ENCODE measurements at regions not wholly inside any gene's neighbourhood (a gene's known extent, or its start where the extent isn't known, plus 50 kb on each side); places are given as distances from the start of the nearest gene placed in this dataset.
A peak's percentile ranks its signal among the peaks of the same experiment; 100 is the strongest.

DNA sequence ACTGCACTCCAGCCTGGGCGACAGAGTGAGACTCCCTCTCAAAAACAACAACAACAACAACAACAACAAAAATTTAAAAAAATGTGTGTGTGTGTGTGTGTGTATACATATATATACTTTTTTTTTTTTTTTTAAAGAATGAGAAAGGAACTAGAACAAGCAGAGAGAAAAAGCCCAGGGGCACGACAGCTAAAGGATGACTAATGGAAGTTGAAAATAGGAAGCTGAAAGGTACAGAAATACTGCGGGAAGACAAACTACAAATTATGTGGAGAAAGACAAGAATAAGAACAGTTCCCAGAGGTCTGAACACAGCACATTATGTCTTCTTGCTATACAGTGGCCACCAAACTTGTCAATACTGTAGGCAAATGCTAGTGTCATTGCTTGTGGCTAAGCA, 141.9 kb upstream of the PRSS1 start:
- DNase-seq = no peak
- peaks cover 2% of the 10 kb centered on the region for H3K4me1 ChIP-seq (ENCODE audit: low read depth)
- TF ChIP-seq, protein P1, sequence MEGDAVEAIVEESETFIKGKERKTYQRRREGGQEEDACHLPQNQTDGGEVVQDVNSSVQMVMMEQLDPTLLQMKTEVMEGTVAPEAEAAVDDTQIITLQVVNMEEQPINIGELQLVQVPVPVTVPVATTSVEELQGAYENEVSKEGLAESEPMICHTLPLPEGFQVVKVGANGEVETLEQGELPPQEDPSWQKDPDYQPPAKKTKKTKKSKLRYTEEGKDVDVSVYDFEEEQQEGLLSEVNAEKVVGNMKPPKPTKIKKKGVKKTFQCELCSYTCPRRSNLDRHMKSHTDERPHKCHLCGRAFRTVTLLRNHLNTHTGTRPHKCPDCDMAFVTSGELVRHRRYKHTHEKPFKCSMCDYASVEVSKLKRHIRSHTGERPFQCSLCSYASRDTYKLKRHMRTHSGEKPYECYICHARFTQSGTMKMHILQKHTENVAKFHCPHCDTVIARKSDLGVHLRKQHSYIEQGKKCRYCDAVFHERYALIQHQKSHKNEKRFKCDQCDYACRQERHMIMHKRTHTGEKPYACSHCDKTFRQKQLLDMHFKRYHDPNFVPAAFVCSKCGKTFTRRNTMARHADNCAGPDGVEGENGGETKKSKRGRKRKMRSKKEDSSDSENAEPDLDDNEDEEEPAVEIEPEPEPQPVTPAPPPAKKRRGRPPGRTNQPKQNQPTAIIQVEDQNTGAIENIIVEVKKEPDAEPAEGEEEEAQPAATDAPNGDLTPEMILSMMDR (IDR thresholded peaks at IDR 0.05) = no peak
- ATAC-seq = no peak
- intact Hi-C loops (cut with DNase I, micrococcal nuclease) = loop anchor here in 1 of 2 donors (10.0 kb wide), 1 partner anchor 177 kb away; no protein-coding TSS in a partner anchor
- no peaks in the 10 kb centered on the region for H3K9me3 ChIP-seq
- H3K4me3 ChIP-seq = no peak overlapping the region
- no peaks in the 10 kb centered on the region for H3K36me3 ChIP-seq (ENCODE audit: low read depth)

DNA sequence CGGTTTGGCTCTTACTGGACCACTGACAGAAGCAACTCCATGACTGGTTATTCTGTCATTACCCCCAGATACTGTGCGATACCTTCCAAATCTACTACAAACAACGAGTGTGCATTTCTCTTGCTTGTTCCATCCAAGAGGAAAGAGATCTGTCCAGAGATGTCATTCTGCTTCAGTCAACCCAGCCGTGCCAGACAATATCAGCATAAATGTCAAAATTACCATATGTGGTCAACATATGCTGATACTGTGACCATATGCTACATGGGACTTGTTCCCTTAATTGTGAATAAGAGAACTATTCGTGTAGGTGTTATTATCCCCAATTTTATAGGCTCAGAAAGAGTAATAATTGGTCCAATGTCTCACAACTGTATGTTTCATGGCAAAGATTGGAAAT, 143.2 kb upstream of the PRSS1 start:
- Histone ChIP-seq H3K36me3 (ENCODE audit: low read depth) (no peaks in the 10 kb centered on the region), H3K4me3 (no peak overlapping the region), H3K4me1 (ENCODE audit: low read depth) (peaks cover 2% of the 10 kb centered on the region), H3K9me3 (no peaks in the 10 kb centered on the region)
- TF ChIP-seq, protein P1 (IDR thresholded peaks at IDR 0.05) = no peak
- intact Hi-C loops (cut with DNase I, micrococcal nuclease) = loop anchor here in 1 of 2 donors (10.0 kb wide), 1 partner anchor 179 kb away; no protein-coding TSS in a partner anchor
- ATAC-seq = no peak
- no peak for DNase-seq

DNA sequence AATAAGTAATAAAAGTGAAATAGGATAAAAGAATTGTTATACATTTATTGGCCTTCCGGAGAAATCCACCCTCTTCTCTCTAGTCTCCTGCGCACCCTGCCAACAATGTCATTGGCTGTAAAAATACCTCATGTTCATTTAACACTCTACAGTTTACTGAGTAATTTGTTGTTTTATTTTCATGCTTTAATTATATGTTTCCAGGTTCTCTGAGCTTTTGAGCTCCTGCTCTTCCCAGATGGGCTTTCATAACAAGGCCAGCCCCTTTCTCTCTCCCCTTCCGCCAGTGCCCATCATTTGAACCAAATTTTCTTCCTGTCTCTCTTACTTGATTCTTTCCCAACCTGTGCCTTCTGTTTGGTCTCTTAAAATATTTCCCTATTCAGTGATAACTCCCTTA, 144.6 kb upstream of the PRSS1 start:
- no peak for ATAC-seq
- Histone ChIP-seq H3K4me3 (no peak overlapping the region), H3K9me3 (no peaks in the 10 kb centered on the region), H3K36me3 (ENCODE audit: low read depth) (no peaks in the 10 kb centered on the region), H3K4me1 (ENCODE audit: low read depth) (peaks cover 2% of the 10 kb centered on the region)
- TF ChIP-seq, protein P1 (IDR thresholded peaks at IDR 0.05) = no peak
- intact Hi-C loops (cut with DNase I, micrococcal nuclease) = loop anchor here in 1 of 2 donors (10.0 kb wide), 1 partner anchor 180 kb away; no protein-coding TSS in a partner anchor
- DNase-seq = no peak

DNA sequence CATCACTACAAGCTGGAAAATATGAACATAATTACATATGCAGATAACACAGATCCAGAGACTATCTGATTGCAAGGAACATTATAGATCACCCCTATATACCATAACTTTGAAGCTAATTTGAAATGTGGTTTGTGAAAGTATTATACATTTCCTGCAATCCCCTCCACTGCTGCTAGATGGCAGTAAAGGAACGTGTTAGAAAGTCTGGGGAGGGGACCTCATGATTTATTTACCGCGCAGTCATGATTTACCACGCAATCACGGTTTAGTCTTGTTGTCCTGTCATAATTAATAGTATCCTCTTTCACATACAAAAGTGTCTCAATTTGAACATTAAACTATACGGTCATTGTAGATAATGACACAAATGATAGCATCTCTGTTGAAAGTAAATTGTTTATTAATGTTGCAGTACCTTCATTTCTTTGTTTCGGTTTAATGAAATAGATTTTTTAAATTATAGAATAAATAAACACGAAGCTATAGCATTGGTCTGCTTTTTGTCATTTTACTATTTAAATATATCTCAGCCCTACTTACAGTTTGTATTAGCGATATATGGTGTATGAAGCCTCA, 145.3 kb upstream of the PRSS1 start:
- Histone ChIP-seq H3K36me3 (ENCODE audit: low read depth) (no peaks in the 10 kb centered on the region), H3K9me3 (no peaks in the 10 kb centered on the region), H3K4me1 (ENCODE audit: low read depth) (peaks cover 2% of the 10 kb centered on the region), H3K4me3 (no peak overlapping the region)
- intact Hi-C loops (cut with DNase I, micrococcal nuclease) = loop anchor here in 1 of 2 donors (10.0 kb wide), 1 partner anchor 181 kb away; no protein-coding TSS in a partner anchor
- ATAC-seq (peak; percentile 51), DNase-seq (peak in 1 of 3 donors; percentile 69)
- TF ChIP-seq, protein P1 (IDR thresholded peaks at IDR 0.05) = peak; percentile 55

DNA sequence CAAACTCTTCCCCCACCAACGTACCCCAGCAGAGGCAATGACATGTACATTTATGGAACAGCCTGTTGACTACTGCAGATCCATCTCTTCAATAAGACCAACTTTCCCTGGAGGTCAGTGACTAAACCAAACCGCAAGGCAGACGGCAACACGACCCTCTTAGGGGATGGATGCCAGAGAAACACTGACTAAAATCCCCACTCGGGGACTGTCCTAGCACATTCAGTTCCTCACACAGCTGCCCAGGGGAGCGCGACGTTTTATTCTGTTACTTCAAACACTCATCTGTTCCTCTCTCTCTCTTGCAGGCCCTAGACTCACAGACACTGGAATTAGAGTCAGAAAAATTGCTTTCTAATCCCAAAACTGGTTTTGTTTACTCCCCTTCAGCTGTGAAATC, 146.5 kb upstream of the PRSS1 start:
- H3K4me3 ChIP-seq = no peak overlapping the region
- H3K36me3 ChIP-seq (ENCODE audit: low read depth) = no peaks in the 10 kb centered on the region
- ATAC-seq = no peak
- TF ChIP-seq, protein P1 (IDR thresholded peaks at IDR 0.05) = no peak
- no peak for DNase-seq
- peaks cover 2% of the 10 kb centered on the region for H3K4me1 ChIP-seq (ENCODE audit: low read depth)
- intact Hi-C loops (cut with DNase I, micrococcal nuclease) = loop anchor here in 1 of 2 donors (10.0 kb wide), 1 partner anchor 182 kb away; no protein-coding TSS in a partner anchor
- no peaks in the 10 kb centered on the region for H3K9me3 ChIP-seq

All from mucosa of descending colon (tissue), 3 donors.